ENCODE measurements at regions not wholly inside any gene's neighbourhood (a gene's known extent, or its start where the extent isn't known, plus 50 kb on each side); places are given as distances from the start of the nearest gene placed in this dataset.
A peak's percentile ranks its signal among the peaks of the same experiment; 100 is the strongest.

GRCh38 chr4:149997881-149998421 lies 80.3 kb upstream of the DCLK2 start:
- peak; percentile 6 for DNase-seq (ENCODE audit: extremely low spot score)
- no peak for TF ChIP-seq CTCF (IDR thresholded peaks at IDR 0.05; ENCODE audit: control extremely low read depth, extremely low read depth, low read depth, missing control alignments)
- ChIA-PET CTCF (interaction anchor here (1.0 to 2.5 kb wide), 7 partner anchors 9 to 245 kb away, joined by 3 to 14 read pairs (median 6); no protein-coding TSS in a partner anchor), POLR2A (no interaction called here)

DNA sequence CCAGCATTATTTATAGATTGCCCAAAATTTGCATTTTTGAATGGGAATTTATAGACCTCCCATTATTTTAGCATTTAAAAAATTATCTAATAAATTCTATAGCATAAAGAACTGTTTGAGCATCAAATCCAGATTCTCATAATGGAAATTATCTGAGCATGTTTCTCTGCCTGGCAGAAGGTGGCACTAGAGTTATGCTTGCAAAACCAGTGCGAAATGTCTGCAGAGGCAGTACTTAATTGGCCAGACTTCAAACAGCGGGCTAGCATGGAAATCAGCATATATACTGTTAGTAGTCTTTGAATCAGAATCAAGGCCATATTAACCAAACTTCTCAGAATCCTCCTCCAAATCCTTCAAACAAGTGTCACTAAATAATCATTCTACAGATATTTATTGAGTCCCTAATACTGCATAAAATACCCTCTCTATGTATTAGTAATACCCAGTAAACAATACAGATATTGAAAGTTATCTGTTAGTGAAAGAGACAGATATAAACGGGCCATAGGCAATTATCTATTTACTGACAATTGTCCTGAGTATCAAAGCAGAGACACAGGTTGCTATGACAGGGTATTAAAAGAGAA lies 78.7 kb upstream of the DCLK2 start:
- POLR2A ChIA-PET, result no interaction called here
- CTCF ChIA-PET, result interaction anchor here (1.0 to 2.5 kb wide), 3 partner anchors 8 to 243 kb away, joined by 5 to 14 read pairs (median 6); no protein-coding TSS in a partner anchor
- DNase-seq (ENCODE audit: extremely low spot score), result peak; percentile 9

GRCh38 chr4:150001815-150002214 lies 76.4 kb upstream of the DCLK2 start:
- CTCF ChIA-PET, result no interaction called here

More for the DNA sequence above, 78.7 kb upstream of the DCLK2 start:
- peak; percentile 45 for TF ChIP-seq CTCF (IDR thresholded peaks at IDR 0.05; ENCODE audit: control extremely low read depth, extremely low read depth, low read depth, missing control alignments)

GRCh38 chr4:150002561-150002960 lies 75.7 kb upstream of the DCLK2 start:
- no peak for DNase-seq (ENCODE audit: extremely low spot score)
- POLR2A ChIA-PET, result no interaction called here
- CTCF ChIA-PET, result interaction anchor here (1.0 to 2.5 kb wide), 4 partner anchors 10 to 240 kb away, joined by 3 to 9 read pairs (median 4); no protein-coding TSS in a partner anchor
- no peak for TF ChIP-seq CTCF (IDR thresholded peaks at IDR 0.05; ENCODE audit: control extremely low read depth, extremely low read depth, low read depth, missing control alignments)

More at GRCh38 chr4:150001815-150002214, 76.4 kb upstream of the DCLK2 start:
- POLR2A ChIA-PET, result no interaction called here
- DNase-seq (ENCODE audit: extremely low spot score), result no peak
- TF ChIP-seq CTCF (IDR thresholded peaks at IDR 0.05; ENCODE audit: control extremely low read depth, extremely low read depth, low read depth, missing control alignments), result no peak

GRCh38 chr4:150004481-150004880 lies 73.8 kb upstream of the DCLK2 start:
- DNase-seq (ENCODE audit: extremely low spot score), result no peak
- CTCF ChIA-PET, result interaction anchor here (1.3 to 11.2 kb wide), 4 partner anchors 8 to 238 kb away, joined by 3 to 73 read pairs (median 6); no protein-coding TSS in a partner anchor
- POLR2A ChIA-PET, result no interaction called here
- TF ChIP-seq CTCF (IDR thresholded peaks at IDR 0.05; ENCODE audit: control extremely low read depth, extremely low read depth, low read depth, missing control alignments), result no peak

- no peak for DNase-seq (ENCODE audit: extremely low spot score)
- CTCF ChIA-PET, result interaction anchor here (0.7 to 11.2 kb wide), 3 partner anchors 10 to 237 kb away, joined by 4 to 73 read pairs (median 11); no protein-coding TSS in a partner anchor
- POLR2A ChIA-PET, result no interaction called here
- no peak for TF ChIP-seq CTCF (IDR thresholded peaks at IDR 0.05; ENCODE audit: control extremely low read depth, extremely low read depth, low read depth, missing control alignments)
Observed at GRCh38 chr4:150005537-150005936, 72.7 kb upstream of the DCLK2 start.
